ENCODE measurements at regions not wholly inside any gene's neighbourhood (a gene's known extent, or its start where the extent isn't known, plus 50 kb on each side); places are given as distances from the start of the nearest gene placed in this dataset.

DNA sequence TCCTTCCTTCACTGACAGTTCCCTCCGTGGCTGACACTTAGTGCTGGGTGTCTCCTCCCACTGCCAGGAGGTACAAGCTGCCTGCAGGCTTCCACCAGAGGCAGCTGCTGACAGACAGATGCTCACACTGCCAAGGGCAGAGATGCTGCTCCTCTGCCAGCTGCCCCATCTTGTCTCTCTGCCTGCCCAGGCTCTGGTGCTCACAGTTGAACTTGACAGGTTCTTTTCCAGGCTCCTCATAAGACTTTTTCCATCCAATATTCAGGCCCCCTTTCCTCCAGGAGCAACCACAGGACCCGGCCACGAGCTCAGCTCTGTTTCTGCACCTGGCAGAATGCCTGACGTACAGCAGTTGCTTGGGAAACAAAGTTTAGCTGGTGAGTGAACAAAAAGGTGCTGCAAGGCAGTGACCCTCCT is 79.8 kb downstream of the PSMB1 start:
- POLR2A ChIA-PET: no interaction called here
- CTCF ChIA-PET: no interaction called here
- Histone ChIP-seq H3K4me3 (ENCODE audit: low read depth, low read length) (no peak overlapping the region), H3K27me3 (ENCODE audit: control insufficient read depth, insufficient read depth, low read length) (no peaks in the 10 kb centered on the region), H3K27ac (ENCODE audit: low read depth, low read length) (no peak overlapping the region), H3K9me3 (ENCODE audit: control insufficient read depth, insufficient read depth, low read length) (peaks cover 13% of the 10 kb centered on the region)
- no peak for DNase-seq (ENCODE audit: low read depth, low spot score)
- TF ChIP-seq, protein P1, sequence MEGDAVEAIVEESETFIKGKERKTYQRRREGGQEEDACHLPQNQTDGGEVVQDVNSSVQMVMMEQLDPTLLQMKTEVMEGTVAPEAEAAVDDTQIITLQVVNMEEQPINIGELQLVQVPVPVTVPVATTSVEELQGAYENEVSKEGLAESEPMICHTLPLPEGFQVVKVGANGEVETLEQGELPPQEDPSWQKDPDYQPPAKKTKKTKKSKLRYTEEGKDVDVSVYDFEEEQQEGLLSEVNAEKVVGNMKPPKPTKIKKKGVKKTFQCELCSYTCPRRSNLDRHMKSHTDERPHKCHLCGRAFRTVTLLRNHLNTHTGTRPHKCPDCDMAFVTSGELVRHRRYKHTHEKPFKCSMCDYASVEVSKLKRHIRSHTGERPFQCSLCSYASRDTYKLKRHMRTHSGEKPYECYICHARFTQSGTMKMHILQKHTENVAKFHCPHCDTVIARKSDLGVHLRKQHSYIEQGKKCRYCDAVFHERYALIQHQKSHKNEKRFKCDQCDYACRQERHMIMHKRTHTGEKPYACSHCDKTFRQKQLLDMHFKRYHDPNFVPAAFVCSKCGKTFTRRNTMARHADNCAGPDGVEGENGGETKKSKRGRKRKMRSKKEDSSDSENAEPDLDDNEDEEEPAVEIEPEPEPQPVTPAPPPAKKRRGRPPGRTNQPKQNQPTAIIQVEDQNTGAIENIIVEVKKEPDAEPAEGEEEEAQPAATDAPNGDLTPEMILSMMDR (IDR thresholded peaks at IDR 0.05; ENCODE audit: low read depth, low read length): no peak

DNA sequence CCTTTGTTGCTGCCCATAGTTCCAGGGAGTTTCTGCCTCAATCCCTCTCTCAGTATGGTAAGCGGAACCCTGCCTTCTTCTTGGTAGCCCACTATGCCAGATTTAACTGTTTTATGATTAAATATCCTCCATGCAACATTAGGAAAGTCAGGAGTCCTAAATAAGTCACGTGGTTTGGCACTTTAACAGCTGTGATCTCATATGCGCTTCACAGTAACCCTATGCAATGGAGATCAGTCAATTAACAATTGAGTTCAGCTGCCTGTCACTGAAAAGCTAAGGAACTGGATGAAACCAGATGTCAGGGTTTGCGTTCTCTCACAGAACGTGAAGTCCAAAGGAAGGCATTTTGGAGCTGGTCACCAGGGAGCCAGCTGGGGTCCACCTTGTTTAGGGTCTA is 81.6 kb downstream of the PSMB1 start:
- no peak for DNase-seq (ENCODE audit: low read depth, low spot score)
- peaks cover 21% of the 10 kb centered on the region for H3K9me3 ChIP-seq (ENCODE audit: control insufficient read depth, insufficient read depth, low read length)
- CTCF ChIA-PET: no interaction called here
- H3K27ac ChIP-seq (ENCODE audit: low read depth, low read length): no peak overlapping the region
- H3K4me3 ChIP-seq (ENCODE audit: low read depth, low read length): no peak overlapping the region
- no peaks in the 10 kb centered on the region for H3K27me3 ChIP-seq (ENCODE audit: control insufficient read depth, insufficient read depth, low read length)
- TF ChIP-seq, protein P1 (IDR thresholded peaks at IDR 0.05; ENCODE audit: low read depth, low read length): no peak
- POLR2A ChIA-PET: no interaction called here

DNA sequence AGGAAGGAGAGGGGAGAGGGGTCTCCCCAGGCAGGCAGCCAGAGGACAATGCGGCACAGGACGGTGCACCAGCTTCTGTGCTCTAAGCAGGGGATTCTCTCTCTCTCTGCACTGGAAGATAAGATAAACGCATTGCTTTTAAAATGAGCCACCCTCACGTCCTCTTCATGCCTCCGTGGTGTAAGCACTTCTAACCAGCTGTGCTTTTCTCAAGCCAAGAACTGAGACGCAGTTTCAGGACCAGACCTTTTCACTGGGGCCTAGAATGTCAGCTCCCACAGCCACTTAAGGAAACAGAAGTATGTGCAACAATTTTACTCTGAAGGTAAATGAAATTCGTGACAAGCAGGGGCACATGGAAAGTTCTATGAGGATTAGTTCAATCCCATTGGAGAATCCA is 82.4 kb downstream of the PSMB1 start:
- Histone ChIP-seq H3K27me3 (ENCODE audit: control insufficient read depth, insufficient read depth, low read length) (no peaks in the 10 kb centered on the region), H3K4me3 (ENCODE audit: low read depth, low read length) (no peak overlapping the region), H3K27ac (ENCODE audit: low read depth, low read length) (no peak overlapping the region), H3K9me3 (ENCODE audit: control insufficient read depth, insufficient read depth, low read length) (peaks cover 25% of the 10 kb centered on the region)
- POLR2A ChIA-PET: no interaction called here
- TF ChIP-seq, protein P1 (IDR thresholded peaks at IDR 0.05; ENCODE audit: low read depth, low read length): no peak
- no peak for DNase-seq (ENCODE audit: low read depth, low spot score)
- CTCF ChIA-PET: no interaction called here

DNA sequence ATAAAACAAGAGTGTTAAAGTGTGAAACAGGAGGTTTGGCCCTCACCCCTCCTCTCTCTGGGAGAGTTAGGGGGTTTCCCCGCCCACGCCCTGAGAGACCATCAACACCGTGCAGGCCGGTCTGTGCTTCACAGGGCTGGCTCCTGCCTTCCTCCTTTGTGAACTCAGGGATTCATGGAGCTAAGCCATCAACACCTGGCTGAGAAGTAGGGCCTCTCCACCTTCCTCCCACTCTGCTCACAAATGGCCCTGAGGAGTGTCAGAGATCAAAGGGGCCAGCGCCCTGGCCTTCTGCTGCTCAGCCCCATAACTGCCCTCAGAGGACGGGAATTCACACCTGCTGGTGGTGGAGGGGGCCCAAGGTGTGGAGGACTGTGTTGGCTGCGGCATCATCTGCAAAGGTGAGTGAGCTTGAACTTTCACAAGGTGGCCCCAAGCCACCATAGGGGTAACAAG is 88.6 kb downstream of the PSMB1 start:
- Histone ChIP-seq H3K27me3 (ENCODE audit: control insufficient read depth, insufficient read depth, low read length) (peaks cover 9% of the 10 kb centered on the region), H3K27ac (ENCODE audit: low read depth, low read length) (no peak overlapping the region), H3K9me3 (ENCODE audit: control insufficient read depth, insufficient read depth, low read length) (peaks cover 22% of the 10 kb centered on the region), H3K4me3 (ENCODE audit: low read depth, low read length) (no peak overlapping the region)
- DNase-seq (ENCODE audit: low read depth, low spot score): no peak
- ChIA-PET CTCF (no interaction called here), POLR2A (no interaction called here)
- TF ChIP-seq, protein P1 (IDR thresholded peaks at IDR 0.05; ENCODE audit: low read depth, low read length): no peak

DNA sequence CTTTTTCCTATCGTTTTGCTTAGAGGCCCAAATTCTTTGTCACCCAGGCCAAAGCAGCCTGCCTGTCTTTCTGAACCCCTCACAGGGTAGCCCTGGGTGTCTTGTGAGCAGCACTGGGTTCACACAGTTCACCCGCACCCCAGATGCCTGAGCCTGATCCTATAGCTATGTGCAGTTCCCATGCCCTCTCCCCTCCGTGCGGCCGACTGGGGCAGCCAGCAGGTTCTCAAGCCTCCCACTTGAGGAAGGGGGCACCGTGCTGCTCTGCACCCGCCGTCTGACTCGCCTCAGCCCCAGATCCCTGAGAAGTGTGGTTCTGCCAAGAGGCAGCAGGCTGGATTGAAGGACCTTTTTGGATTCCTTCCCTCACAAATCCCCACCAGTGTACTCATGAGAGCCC is 89.0 kb downstream of the PSMB1 start:
- peaks cover 20% of the 10 kb centered on the region for H3K9me3 ChIP-seq (ENCODE audit: control insufficient read depth, insufficient read depth, low read length)
- CTCF ChIA-PET: no interaction called here
- POLR2A ChIA-PET: no interaction called here
- no peak for DNase-seq (ENCODE audit: low read depth, low spot score)
- TF ChIP-seq, protein P1 (IDR thresholded peaks at IDR 0.05; ENCODE audit: low read depth, low read length): no peak
- no peak overlapping the region for H3K4me3 ChIP-seq (ENCODE audit: low read depth, low read length)
- no peak overlapping the region for H3K27ac ChIP-seq (ENCODE audit: low read depth, low read length)
- peaks cover 9% of the 10 kb centered on the region for H3K27me3 ChIP-seq (ENCODE audit: control insufficient read depth, insufficient read depth, low read length)

Data from AG04450 (cell line).